Activated CD4-positive, alpha-beta T cell treated with anti-CD3 and anti-CD28 coated beads for 24 hours (primary cell): ENCODE measurements at regions not wholly inside any gene's neighbourhood (a gene's known extent, or its start where the extent isn't known, plus 50 kb on each side); places are given as distances from the start of the nearest gene placed in this dataset.
"Not testable (repeated sequence)": the region's sequence is repeated elsewhere in the genome, so short reads cannot be mapped to it uniquely, and the experiment has no call there.

Source experiments
- DNase-seq, 2 donors: peaks; one replicate each; pipeline ENCODE4 v3.0.0-alpha.2; 2020; ENCODE audit warnings: low read depth in 2 of 2

DNA sequence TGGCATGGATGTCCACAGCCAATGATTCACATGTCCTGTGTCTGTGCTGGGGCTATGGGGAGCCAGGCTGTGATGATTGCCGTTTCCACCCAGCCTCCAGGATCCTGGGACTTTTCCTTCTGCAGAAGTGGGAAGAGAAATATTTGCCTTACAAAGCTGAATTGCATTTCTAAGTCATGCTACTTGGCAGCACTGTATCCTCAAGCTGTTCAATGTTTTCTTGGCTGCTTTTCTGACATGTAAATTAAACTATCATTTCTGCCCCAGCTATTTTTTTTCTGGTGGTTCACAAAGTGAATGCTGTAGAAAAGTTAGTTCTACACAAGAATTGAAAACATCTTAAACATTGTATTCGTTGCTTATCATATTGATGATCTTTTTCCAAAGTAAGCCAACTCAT, 51.9 kb upstream of the TCERG1L start:
- no peak for DNase-seq

DNA sequence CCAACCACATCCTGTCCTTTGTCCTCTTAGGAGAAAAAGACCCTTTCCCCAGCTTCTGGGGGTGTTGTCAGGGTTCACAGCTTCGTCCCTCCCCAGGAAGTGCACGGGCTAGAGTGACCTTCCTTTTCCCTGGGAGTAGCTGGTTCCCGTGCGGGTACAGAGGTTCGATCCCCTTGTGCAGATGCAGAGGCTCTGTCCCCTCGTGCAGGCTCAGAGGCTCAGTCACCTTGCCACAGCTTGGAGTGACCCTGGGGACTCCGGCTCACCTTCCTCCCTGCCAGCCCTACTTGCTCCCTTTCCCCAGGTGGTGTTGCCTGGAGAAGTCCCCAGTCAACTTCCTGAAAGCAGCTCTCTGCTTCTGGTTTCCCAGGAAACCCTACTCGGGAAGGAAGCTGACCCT, 60.0 kb upstream of the TCERG1L start:
- DNase-seq = no peak

DNA sequence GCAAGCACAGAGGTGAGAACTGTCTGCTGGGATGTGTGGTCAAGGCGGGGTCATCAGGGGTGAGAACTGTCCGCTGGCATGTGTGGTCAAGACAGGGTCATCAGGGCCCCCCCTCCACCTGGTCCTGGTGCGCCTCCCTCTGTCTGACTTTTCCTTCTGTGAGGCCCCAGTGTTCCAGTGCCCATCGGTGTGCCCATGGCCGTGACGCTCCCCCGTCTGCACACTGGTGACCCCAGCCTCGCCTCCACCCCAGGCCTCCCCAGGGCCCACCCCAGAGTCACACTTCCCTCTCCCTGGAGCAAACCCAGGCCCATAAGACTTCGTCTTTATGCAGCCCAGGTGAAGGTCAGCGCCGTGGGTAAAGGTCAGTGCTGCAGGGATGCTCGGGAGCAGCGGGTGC, 70.1 kb upstream of the TCERG1L start:
- no peak for DNase-seq

DNA sequence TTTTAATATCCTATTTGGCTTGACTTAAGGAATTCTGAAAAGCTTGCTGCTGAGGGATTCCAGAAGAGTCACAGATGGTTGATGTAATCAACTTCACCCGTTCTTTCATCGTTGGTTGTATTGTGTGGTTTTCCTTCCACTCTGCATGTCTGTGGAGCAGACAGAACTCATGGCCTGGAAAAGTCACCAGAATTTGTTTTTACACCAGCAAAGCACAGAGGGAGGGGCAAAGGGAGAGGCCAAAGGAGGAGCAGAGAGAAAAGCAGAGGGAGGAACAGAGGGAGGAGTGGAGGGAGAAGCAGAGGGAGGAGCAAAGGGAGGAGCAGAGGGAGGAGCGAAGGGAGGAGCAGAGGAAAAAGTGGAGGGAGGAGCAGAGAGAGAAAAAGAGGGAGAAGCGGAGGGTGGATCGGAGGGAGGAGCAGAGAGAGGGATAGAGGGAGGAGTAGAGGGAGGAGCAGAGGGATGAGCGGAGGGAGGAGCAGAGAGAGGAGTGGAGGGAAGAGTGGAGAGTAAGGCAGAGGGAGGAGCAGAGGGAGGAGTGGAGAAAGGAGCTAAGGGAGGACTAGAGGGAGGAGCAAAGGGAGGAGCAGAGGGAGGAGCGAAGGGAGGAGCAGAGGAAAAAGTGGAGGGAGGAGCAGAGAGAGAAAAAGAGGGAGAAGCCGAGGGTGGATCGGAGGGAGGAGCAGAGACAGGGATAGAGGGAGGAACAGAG, 73.8 kb upstream of the TCERG1L start:
- DNase-seq = not testable (repeated sequence)

DNA sequence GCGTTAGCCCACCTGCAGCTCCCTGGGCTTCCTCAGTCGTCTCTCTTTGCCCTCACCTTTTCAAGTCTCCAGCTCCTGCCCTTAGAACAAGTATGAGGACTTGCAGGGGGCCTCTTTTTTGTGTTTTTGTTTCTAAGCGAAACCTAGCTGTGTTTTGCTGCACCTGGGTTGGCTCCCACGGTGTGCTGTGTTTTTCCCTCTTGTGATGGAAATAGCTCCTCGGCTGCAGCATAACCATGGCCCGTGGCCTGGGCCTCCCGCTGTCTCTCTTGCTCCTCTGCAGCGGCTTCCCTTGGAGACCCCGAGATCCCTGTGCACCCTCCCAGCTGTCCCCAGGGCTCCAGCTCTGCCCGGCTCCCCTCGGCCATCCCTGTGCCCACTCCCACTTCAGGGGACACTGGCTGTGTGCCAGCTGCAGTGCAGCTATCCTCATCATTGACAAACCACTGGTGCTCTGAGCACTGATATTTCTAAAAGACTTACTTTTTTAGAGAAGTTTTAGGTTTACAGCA, 75.6 kb upstream of the TCERG1L start:
- DNase-seq = no peak

DNA sequence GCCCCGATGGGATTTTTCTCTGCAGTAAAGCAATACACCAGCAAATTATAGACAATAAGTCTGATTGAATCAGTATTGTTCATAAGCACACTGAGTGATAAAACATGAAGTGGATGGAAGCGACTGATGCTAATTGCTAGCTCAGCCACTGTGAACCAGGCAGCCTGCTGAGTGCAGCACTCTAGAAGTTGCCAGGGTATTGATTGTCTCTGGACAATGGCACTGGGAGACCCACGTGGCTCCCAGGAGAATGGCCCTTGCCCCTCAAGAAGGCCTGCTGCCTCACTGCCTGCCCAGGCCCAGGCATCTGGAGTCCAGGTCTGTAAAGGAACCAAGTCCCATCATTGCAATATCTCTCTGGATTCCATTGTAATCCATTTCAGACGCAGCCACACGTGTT, 80.4 kb upstream of the TCERG1L start:
- no peak for DNase-seq

DNA sequence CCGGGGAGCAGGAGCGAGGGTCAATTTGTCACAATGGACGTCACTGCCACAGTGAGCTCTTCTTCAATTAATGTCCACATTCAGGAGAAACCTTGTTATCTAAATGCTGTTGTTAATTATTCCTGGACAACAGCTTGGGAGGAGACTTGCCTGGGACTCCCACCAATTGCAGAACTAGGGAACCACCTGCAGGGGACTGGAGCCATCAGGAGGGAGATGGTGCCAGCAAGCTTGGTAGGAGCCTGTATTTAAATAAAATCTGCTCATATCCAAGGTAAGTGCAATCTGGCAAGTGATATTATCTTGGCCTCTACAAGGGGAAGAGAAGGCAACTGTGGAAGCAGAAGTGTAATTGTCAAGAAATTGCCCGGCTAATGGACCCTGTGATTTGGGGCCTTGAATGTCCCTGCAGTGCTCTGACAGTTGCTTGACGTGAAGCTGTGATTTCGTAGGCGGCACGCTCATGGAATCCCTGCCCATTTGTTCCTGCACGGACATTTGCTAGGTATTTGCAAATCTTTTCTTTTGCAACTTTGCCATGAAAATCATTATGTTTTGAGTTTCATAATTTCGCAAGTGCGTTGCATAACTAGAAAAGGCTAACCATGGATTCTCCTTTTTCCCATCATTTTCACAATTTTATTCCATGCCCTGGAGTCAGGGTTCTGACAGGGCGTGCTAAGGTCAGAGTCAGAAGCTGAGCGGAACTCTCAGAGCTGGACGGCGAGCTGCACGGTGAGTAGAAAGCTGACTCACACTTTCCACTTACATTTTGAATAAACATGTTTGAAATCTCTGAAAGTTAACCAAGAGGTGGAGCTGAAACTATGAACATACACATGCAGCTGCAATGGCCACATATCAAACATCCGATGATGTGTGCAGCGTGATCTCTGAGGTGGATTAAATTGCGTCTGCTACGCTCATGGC, 84.9 kb upstream of the TCERG1L start:
- no peak for DNase-seq

DNA sequence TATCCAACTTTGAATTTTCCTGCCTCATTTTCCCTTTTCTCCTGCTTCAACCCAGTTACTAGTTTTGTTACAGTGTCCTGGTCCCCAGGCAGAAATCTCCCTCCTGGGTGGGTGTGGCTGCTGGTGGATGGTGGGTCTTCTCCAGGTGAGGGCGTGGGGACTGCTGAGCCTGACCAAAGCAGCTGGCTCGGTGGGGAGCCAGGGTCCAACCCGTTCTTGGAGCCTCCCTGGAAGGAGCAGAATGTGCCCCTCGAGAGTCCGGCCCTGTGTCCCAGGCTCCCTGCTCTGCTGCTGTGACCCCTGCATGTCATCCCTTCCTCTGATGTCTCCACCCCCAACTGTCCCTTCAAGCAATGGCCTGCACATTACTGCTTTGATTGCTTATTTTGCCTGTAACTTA, 86.6 kb upstream of the TCERG1L start:
- no peak for DNase-seq

DNA sequence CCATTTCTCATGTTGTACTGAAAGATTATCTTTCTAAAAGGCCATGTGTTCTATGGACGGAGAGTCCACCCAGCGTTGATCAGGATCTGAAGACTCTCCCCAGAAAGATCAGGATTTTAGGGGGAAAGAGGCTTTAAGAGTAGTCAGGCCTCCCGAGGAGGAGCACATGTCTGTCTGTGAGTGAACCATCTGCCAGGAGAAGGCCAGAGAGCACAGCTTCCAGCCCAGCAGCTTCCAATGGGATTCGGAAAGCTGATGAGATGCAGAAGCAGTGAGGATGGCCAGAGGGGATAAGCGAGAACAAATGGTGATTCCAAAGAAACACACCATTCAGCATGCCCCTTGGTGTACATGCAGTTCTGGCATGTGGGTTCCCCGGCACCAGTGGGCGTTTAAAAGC, 88.5 kb upstream of the TCERG1L start:
- no peak for DNase-seq

DNA sequence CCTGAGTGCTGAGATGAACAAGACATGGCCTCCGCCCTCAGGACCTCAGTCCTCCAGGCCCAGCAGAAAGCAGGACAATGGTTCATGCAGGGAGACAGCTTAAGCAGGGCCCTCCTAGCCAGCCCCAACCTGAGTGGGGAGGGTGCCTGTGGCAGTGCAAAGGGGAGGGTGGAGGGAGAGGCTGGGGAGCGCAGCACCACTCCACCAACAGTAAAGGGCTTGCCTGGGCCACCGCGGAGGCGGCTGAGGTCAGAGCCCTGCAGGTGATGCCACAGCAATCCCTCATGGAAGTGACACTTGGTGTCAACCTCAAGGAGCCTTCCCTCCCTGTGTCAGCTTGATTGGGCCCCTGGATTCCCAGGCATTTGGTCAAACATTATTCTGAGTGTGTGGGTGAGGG, 89.0 kb upstream of the TCERG1L start:
- no peak for DNase-seq

DNA sequence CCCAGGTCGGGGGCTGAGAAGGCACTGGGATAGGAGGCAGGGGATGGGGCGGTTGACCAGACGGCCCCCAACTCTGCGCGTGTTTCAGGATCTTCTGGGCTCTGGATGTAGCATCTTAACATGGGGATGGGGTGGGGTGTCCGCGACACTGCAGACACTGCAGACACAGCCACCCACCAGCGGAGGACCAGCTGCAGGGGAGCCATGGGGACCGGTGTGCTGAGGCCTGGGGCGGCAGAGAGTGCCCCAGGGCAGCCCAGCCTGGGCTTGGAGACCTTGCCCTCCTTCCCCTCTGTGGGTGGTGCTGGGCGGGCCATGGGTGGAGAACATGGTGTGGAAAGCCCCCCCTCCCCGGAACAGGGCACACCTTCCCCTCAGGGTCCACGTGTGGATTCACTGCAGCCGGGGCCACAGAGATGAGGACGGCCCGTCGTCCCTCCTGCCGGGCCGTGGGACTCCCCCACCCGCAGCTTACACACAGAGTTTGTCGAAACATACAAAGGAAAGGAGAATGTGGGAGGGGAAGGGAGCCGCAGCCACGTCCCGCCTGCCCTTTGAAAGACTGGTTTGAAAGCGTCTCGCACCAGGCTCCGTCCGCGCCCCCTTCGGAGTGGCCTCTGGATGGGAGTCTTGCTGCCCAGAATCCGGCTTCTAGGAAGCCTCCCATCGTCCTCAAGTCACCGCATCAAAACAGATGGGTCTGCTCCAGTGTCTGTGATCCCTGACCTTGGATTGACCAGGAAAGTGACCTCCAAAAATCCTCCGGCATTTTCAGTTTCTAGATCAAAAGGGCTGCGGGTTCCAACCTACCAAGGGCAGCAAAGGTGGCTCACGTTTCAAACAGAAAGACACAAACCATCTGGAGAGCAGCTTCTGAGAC, 91.5 kb upstream of the TCERG1L start:
- no peak for DNase-seq

DNA sequence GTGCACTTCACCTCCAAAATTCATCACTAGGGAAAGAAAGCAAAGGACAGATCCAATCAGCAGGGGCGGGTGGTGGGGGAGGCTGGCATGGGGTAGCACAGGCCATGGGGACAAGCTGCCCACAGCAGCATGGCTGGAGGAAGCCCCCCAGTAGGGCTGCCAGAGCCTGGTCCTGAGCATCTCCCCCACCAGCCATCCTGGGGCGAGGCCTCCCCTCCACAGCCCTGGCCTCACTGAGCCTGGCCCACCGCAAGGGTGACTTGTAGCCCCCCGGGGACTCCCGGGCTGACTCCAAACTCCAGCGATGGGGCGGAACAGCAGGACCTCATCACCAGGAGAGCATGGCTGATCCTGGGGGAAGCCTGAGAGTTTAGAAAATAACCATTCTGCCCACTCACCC, 92.4 kb upstream of the TCERG1L start:
- no peak for DNase-seq

DNA sequence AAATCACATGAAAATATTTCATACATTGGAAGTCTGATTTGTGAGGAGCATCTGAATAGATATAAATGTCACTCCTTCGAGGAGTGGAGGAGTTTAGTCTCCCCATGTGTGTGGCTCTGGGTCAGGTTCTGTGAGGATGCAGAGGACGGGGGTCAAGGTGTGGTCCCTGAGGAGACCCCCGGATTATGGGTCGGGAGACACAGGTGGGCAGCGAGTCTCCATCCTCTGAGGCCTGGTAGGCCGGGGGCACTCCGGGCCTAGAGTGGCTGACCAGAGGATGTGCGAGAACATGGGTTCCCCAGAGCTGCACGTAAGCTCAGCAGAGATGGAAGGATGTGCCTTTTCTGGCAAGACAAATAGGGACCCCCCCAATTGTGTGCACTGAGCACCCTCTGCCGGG, 93.4 kb upstream of the TCERG1L start:
- no peak for DNase-seq

DNA sequence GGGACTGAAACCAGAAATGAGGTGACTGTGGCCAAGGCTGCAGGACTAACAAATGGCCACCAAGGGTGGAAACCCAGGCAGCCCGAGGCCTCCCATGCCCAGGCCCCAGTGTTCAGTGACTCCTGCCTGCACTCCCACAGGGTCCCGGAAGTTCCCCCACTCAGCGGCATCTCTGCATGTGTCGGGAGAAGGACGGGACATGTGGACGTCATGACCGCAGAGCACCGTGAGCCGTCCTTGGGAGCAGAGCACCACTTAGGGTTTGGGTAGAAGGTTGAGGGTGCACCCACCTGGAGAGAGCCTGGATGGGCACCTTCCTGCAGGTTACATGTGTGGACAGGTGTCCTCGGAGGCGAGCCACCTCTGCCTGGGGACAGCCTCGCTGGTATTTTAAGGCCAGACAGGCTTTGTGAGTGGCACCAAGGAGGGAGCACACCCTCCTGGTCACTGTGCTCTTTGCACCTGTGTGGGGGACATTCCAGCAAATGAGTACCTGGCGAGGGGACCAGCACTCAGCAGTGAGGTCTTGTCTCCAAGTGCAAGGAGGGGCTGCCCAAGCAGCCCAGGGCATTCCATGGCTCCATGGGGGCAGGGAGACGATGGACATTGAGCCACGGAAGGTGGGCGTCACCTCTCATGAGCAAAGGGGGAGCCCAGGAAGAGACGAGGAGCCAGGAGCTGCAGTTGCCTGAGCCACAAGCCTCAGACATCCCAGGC, 95.3 kb upstream of the TCERG1L start:
- DNase-seq = no peak

DNA sequence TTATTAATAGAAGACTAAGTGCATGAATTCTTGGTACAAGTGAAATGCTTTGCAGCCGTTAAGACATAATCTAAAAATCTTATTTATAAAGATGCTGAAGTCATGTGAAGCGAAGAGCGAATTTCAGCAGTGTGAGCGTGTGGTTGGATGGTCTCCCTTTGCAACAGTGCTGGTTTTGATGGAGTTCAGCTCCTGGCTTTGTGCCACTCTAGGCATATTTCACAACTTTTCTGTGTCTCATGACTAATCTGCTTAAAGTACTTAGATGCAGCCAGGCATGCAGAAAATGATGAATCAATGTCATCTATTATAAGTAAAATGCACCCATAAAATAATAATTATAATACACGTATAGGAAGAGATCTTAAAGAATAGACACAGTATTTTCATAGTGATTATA, 107.2 kb upstream of the TCERG1L start:
- DNase-seq = no peak

DNA sequence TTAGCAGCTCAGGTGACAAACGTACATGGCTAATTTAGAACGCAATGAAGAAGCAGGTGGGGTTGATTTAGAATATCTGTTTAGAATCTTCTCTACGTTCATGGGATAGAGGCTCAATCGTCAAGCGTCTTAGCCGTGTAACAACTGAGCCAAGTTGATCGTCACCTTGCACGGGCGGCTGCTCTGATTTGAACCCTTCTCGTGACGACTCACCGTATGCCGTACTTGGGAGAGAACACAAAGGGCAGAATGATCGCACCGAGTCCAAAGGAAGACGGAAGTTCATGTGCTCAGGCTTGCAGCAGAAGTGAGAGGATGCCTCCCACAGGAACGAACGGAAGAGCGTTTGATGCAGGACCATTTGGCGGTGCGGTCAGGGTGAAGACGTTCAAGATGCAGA, 108.3 kb upstream of the TCERG1L start:
- DNase-seq = no peak

DNA sequence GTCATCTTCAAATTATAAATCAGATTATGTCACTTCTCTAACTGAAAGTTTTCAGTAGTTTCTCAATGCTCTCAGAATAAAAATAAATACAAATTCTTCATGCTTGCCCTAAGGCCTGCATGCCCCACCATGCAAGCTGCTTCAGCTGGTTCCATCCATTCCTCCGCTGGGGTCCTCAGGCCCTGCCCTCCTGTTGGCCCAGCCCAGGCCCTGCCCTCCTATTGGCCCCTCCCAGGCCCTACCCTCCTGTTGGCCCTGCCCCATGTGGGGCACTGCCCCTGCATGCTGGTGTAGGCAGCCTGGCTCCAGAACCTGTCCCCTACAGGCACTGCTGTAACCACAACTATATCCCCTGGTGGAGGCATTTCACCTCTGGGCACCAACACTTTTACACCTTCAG, 109.3 kb upstream of the TCERG1L start:
- DNase-seq = no peak

DNA sequence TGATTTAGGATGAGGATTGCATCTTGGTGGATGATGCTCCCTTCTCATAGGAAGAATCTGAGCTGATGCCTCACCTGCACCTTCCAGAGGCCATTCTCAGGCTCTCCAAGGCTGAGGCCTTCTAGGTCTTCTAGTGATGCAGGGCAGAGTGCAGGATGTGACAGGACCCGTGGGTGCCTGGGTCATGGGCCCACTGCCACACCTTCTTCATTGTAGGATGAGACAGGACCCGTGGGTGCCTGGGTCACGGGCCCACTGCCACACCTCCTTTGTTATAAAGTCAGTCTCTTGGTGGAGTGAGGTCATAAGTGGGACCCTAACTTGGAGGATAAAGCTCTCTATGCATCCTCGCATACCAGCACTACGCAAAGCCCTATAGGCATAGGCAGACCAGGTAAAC, 109.9 kb upstream of the TCERG1L start:
- no peak for DNase-seq

DNA sequence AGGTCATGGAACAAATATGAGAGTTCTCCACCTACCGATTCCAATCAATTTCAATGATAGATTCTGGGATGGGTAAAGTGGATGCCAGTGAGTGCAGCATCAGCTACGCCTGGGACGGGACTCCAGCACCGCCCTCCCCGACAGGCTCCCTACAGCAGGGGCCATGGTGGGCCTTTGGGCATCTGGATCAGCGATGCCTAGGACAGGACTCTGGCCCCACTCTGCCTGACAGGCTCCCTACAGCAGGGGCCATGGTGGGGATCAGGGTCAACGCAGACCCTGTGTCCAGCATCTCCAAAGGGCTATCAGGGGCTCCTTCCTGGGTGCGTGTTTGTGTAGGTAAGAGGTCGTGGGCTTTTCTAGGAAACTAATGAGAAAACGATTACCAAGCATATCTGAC, 111.2 kb upstream of the TCERG1L start:
- no peak for DNase-seq

DNA sequence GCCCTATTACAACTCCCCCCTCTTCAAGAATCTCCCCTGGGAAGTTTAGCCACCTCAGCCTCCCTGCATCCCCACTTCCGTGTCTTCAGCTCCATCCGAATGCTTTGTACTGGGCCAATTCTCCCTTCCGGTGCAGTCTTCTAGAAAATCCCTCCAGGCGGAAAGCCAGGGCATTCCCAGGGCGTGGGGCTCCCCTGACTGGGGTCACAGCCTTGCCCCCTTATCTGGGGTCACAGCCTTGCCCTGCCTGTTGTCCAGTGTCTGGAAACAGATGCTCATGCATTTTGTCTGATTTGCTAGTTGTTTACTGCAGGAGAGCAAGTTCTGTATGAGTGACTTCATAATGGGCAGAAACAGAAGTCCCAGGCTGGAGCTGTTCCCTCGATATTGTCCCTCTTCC, 112.5 kb upstream of the TCERG1L start:
- no peak for DNase-seq

DNA sequence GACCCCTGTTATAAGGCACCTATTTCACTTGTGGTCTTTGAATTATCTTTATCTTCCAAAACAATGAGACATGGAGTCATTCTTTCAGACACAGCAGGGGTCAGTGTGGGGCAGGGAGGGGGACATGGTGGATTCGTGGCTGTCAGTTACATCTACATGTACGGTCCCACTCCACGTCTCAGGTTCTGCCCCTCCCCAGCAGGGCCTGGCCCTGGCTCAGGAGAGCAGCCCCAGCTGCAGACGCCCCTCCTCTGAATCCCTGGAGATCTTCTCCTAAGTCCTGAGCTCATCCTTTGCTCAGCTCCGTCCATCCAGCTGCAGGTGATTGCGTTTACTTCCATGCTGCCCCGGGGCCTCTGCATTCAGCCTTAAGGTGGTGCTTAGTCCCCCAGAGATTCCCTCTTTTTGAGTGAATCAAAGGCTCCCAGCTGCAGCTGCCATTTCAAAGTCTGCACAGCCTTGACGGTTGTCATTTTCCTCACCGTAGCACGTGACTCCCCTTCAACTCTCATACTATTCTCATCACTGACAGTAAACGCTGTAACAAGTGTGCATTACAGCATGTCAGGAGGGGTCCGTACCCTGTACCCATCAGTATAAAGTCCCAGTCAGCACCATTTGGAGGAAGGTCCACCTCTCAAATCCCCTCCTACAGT, 113.4 kb upstream of the TCERG1L start:
- no peak for DNase-seq
